SK-N-SH (cell line): ENCODE measurements at regions not wholly inside any gene's neighbourhood (a gene's known extent, or its start where the extent isn't known, plus 50 kb on each side); places are given as distances from the start of the nearest gene placed in this dataset.

ENCODE experiments used
- EP300 ChIP-seq, 2 experiments: IDR thresholded peaks; 2 replicates each; pipeline versions ENCODE4 v1.4.0 to v1.6.1; 2012; ENCODE audit warnings: borderline replicate concordance in 1 of 2, low read depth in 1 of 2, low read length in 1 of 2
- MEF2A ChIP-seq: IDR thresholded peaks from 2 replicates; pipeline ENCODE4 v1.4.0; 2012; ENCODE audit warnings: low read depth, borderline replicate concordance
- RAD21 ChIP-seq: IDR thresholded peaks from 2 replicates; pipeline ENCODE4 v1.6.1; 2012; ENCODE audit warnings: mild to moderate bottlenecking, low read length
- RCOR1 ChIP-seq: fragments of 150-350 bp; IDR thresholded peaks from 2 replicates; pipeline ENCODE4 v1.6.1; 2017; ENCODE audit warnings: antibody characterized with exemption, low read length
- TF ChIP-seq, protein P1 (sequence below): IDR thresholded peaks from 2 replicates; pipeline ENCODE4 v1.4.0; 2012; ENCODE audit warnings: low read depth, borderline replicate concordance
- TF ChIP-seq, protein P2 (sequence below): IDR thresholded peaks from 2 replicates; pipeline ENCODE4 v1.4.0; 2012; ENCODE audit warnings: low read depth
- TF ChIP-seq, protein P3 (sequence below): fragments of 200-600 bp; sonication (generic); IDR thresholded peaks from 2 replicates; pipeline ENCODE4 v1.6.1; 2017; ENCODE audit warnings: antibody characterized with exemption, mild to moderate bottlenecking, moderate library complexity
- TF ChIP-seq, protein P4 (sequence below): IDR thresholded peaks from 2 replicates; pipeline ENCODE4 v1.4.0; 2012; ENCODE audit warnings: low read depth, borderline replicate concordance

DNA sequence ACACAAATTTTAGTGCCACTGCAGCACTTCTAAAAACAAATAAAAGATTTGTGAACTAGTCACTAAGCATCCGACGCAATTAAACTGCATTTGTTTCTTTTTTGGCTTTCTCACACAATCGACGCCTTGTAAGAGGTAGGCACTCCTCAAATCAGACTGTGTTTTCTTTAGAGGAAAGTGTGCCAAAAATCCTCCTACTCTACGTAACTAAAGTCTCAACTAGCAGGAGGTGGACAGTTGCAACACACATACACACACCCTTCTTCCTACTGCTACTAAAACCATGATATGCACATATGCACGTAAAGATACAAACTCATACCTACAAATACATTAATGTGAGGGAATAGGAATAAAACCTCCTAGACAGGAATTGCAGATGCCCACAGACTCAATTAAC lies 844.7 kb upstream of the SOX9 start:
- TF ChIP-seq MEF2A (no peak), RCOR1 (no peak), RAD21 (no peak), EP300 (IDR thresholded peaks at IDR 0.05; ENCODE audit: borderline replicate concordance in 1 of 2, low read depth in 1 of 2, low read length in 1 of 2) (no peak)
- TF ChIP-seq, protein P1, sequence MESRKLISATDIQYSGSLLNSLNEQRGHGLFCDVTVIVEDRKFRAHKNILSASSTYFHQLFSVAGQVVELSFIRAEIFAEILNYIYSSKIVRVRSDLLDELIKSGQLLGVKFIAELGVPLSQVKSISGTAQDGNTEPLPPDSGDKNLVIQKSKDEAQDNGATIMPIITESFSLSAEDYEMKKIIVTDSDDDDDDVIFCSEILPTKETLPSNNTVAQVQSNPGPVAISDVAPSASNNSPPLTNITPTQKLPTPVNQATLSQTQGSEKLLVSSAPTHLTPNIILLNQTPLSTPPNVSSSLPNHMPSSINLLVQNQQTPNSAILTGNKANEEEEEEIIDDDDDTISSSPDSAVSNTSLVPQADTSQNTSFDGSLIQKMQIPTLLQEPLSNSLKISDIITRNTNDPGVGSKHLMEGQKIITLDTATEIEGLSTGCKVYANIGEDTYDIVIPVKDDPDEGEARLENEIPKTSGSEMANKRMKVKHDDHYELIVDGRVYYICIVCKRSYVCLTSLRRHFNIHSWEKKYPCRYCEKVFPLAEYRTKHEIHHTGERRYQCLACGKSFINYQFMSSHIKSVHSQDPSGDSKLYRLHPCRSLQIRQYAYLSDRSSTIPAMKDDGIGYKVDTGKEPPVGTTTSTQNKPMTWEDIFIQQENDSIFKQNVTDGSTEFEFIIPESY, result no peak
- TF ChIP-seq, protein P2, sequence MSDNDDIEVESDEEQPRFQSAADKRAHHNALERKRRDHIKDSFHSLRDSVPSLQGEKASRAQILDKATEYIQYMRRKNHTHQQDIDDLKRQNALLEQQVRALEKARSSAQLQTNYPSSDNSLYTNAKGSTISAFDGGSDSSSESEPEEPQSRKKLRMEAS, result no peak
- TF ChIP-seq, protein P3, sequence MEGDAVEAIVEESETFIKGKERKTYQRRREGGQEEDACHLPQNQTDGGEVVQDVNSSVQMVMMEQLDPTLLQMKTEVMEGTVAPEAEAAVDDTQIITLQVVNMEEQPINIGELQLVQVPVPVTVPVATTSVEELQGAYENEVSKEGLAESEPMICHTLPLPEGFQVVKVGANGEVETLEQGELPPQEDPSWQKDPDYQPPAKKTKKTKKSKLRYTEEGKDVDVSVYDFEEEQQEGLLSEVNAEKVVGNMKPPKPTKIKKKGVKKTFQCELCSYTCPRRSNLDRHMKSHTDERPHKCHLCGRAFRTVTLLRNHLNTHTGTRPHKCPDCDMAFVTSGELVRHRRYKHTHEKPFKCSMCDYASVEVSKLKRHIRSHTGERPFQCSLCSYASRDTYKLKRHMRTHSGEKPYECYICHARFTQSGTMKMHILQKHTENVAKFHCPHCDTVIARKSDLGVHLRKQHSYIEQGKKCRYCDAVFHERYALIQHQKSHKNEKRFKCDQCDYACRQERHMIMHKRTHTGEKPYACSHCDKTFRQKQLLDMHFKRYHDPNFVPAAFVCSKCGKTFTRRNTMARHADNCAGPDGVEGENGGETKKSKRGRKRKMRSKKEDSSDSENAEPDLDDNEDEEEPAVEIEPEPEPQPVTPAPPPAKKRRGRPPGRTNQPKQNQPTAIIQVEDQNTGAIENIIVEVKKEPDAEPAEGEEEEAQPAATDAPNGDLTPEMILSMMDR, result no peak
- TF ChIP-seq, protein P4, sequence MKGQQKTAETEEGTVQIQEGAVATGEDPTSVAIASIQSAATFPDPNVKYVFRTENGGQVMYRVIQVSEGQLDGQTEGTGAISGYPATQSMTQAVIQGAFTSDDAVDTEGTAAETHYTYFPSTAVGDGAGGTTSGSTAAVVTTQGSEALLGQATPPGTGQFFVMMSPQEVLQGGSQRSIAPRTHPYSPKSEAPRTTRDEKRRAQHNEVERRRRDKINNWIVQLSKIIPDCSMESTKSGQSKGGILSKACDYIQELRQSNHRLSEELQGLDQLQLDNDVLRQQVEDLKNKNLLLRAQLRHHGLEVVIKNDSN, result no peak
